ENCODE measurements at regions not wholly inside any gene's neighbourhood (a gene's known extent, or its start where the extent isn't known, plus 50 kb on each side); places are given as distances from the start of the nearest gene placed in this dataset.
"Not testable (repeated sequence)": the region's sequence is repeated elsewhere in the genome, so short reads cannot be mapped to it uniquely, and the experiment has no call there.

DNA sequence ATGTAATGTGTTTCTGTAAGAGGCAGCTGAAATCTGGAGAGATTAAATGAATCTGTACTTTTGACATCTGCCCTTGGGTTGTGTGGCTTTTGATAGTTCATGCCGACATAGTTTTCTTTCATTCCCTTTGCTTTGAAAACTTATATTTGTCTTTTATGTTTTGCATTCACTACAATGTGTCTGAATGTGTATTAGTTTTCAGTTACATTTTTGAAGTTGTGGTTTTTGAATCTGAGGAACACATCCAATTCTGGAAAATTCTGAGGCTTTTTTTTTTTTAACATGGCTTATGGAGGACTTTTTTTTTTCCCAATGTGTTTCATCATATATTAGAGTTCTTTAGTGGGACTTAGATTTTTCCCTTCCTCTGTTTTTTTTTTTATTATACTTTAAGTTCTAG is 683.7 kb upstream of the SOX9 start:
- no peaks in the 10 kb centered on the region for H3K4me1 ChIP-seq (ENCODE audit: control insufficient read depth, insufficient read depth, low read length, poor library complexity, severe bottlenecking)
- H3K36me3 ChIP-seq (ENCODE audit: control insufficient read depth, insufficient read depth, low read length): no peaks in the 10 kb centered on the region
- DNase-seq: no peak
- no peaks in the 10 kb centered on the region for H3K9me3 ChIP-seq (ENCODE audit: control insufficient read depth, low read length)
- no peak overlapping the region for H3K27ac ChIP-seq (ENCODE audit: insufficient read depth, low read length, poor library complexity, severe bottlenecking)
- H3K27me3 ChIP-seq (replicated peaks; ENCODE audit: control insufficient read depth, insufficient read depth, low read length, poor library complexity, severe bottlenecking): no peaks in the 10 kb centered on the region
- H3K4me3 ChIP-seq (ENCODE audit: insufficient read depth, low read depth, low read length, poor library complexity, severe bottlenecking): no peak overlapping the region

DNA sequence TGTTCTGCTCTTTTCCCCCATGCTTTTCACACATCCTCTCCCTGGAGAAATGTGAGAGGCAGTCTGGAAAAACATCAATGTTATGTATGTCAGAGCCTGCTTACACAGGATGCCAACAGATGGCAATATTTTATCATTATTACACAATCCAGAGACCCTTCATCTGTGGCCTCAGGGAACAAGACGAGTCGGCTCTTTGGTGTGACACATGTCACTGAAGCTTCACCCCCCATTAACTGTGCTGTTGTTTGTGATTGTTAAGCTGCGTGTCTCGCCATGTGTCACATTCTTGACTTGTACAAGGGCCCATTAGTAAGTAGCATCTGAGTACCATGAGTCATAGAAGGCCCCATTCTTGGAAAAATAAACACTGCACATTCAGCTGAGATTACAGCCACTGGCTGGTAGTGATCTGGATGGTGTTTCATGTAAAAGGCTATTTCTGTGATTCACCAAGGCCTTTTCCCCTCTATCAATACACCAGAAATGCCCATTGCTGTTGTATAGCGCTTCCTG is 682.1 kb upstream of the SOX9 start:
- H3K9me3 ChIP-seq (ENCODE audit: control insufficient read depth, low read length): no peaks in the 10 kb centered on the region
- no peaks in the 10 kb centered on the region for H3K4me1 ChIP-seq (ENCODE audit: control insufficient read depth, insufficient read depth, low read length, poor library complexity, severe bottlenecking)
- no peaks in the 10 kb centered on the region for H3K27me3 ChIP-seq (replicated peaks; ENCODE audit: control insufficient read depth, insufficient read depth, low read length, poor library complexity, severe bottlenecking)
- H3K36me3 ChIP-seq (ENCODE audit: control insufficient read depth, insufficient read depth, low read length): no peaks in the 10 kb centered on the region
- DNase-seq: no peak
- no peak overlapping the region for H3K4me3 ChIP-seq (ENCODE audit: insufficient read depth, low read depth, low read length, poor library complexity, severe bottlenecking)
- H3K27ac ChIP-seq (ENCODE audit: insufficient read depth, low read length, poor library complexity, severe bottlenecking): no peak overlapping the region

DNA sequence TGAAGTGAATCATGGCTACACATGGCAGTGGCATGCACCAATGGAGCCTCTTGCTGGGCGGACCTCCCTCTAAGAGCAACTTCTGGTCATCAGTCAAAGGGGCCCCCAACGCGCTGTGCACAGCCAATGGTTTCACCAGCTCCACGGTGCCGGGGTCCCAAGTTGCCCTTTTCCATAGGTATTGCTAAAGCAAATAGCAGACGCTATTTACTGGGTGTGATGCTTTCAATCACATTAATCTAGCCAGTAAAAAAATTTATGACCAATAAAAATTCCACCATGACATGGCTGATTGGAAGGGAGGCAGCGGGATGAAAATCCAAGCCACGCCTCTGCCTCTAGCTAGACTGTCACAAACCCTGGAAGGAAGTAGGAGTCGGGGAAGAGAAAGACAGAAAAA is 680.3 kb upstream of the SOX9 start:
- no peak overlapping the region for H3K4me3 ChIP-seq (ENCODE audit: insufficient read depth, low read depth, low read length, poor library complexity, severe bottlenecking)
- H3K36me3 ChIP-seq (ENCODE audit: control insufficient read depth, insufficient read depth, low read length): no peaks in the 10 kb centered on the region
- no peak overlapping the region for H3K27ac ChIP-seq (ENCODE audit: insufficient read depth, low read length, poor library complexity, severe bottlenecking)
- no peaks in the 10 kb centered on the region for H3K27me3 ChIP-seq (replicated peaks; ENCODE audit: control insufficient read depth, insufficient read depth, low read length, poor library complexity, severe bottlenecking)
- no peaks in the 10 kb centered on the region for H3K9me3 ChIP-seq (ENCODE audit: control insufficient read depth, low read length)
- no peaks in the 10 kb centered on the region for H3K4me1 ChIP-seq (ENCODE audit: control insufficient read depth, insufficient read depth, low read length, poor library complexity, severe bottlenecking)
- DNase-seq: no peak

DNA sequence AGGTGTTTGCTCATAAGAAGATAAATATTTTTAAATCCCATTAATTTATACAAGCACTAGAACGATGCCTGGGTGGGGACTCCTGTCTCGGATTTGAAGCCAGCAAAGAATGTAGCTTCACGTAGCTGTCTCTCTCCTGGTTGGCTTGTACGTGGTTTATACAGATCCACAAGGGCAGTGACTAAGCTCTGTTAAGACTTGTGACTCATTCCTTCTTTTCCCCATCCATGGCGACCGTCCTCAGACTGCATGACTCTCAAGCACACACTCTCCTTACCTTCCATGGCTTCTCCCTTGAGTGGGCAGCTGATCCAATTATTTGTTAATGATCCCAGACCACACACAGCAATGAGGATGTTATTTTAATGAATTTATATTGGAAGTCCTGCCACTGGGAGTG is 679.7 kb upstream of the SOX9 start:
- Histone ChIP-seq H3K4me3 (ENCODE audit: insufficient read depth, low read depth, low read length, poor library complexity, severe bottlenecking) (no peak overlapping the region), H3K36me3 (ENCODE audit: control insufficient read depth, insufficient read depth, low read length) (no peaks in the 10 kb centered on the region), H3K4me1 (ENCODE audit: control insufficient read depth, insufficient read depth, low read length, poor library complexity, severe bottlenecking) (no peaks in the 10 kb centered on the region), H3K27ac (ENCODE audit: insufficient read depth, low read length, poor library complexity, severe bottlenecking) (no peak overlapping the region), H3K9me3 (ENCODE audit: control insufficient read depth, low read length) (no peaks in the 10 kb centered on the region), H3K27me3 (replicated peaks; ENCODE audit: control insufficient read depth, insufficient read depth, low read length, poor library complexity, severe bottlenecking) (no peaks in the 10 kb centered on the region)
- no peak for DNase-seq

DNA sequence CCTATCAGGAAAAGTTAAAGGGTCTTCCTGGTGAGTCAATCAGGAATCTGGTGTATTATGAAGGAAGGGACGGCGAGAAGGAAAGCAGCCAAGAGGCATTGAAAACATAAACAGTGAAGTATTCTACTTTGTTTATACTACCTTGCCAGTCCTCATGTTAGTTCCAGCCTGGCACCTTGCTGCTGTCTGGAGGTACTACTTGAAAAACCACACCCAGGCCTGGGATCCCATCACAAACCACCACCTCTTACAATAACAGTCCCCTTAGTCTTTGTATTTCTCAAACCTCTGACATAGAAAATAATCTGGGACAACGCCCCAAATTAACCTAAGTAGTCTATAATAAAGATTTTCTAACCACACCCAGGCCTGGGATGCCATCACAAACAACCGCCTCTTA is 676.7 kb upstream of the SOX9 start:
- no peaks in the 10 kb centered on the region for H3K4me1 ChIP-seq (ENCODE audit: control insufficient read depth, insufficient read depth, low read length, poor library complexity, severe bottlenecking)
- no peak overlapping the region for H3K4me3 ChIP-seq (ENCODE audit: insufficient read depth, low read depth, low read length, poor library complexity, severe bottlenecking)
- no peaks in the 10 kb centered on the region for H3K9me3 ChIP-seq (ENCODE audit: control insufficient read depth, low read length)
- no peaks in the 10 kb centered on the region for H3K27me3 ChIP-seq (replicated peaks; ENCODE audit: control insufficient read depth, insufficient read depth, low read length, poor library complexity, severe bottlenecking)
- H3K36me3 ChIP-seq (ENCODE audit: control insufficient read depth, insufficient read depth, low read length): no peaks in the 10 kb centered on the region
- no peak for DNase-seq
- no peak overlapping the region for H3K27ac ChIP-seq (ENCODE audit: insufficient read depth, low read length, poor library complexity, severe bottlenecking)

DNA sequence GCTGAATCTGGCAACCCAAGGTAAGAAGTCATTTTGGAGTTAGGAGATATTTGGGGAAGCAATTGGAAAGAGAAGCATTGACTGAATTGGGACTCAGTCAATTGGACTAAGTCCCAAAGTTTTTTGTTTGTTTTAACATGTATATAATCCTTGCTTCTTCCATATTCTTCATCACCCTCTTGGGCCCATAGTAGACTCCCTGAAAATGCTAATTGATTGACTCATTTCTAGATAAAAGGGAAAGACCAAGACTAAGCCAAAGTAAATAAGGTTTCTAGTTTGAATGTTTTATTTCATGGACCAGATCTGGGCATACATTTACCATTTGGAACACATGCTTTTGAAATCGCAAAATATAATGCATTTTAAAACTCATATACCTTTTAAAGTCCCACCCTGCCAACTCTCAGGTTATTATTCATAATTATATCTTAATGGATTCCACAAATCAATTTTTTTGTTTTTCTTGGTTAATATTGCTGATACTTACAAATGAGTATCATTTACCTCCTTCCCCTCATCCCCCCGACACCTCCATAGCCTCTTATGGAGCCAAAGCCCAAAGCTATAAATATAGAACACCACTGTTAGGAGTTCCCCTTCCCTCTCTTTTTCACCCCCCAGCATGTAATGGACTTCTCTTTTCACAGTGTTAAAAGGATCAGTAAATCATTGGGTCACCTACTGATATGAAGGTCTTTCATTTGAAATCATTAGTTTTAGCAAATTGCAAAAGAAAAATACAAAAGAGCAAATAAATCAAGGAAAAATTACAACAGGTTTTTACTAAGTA is 674.0 kb upstream of the SOX9 start:
- no peak overlapping the region for H3K4me3 ChIP-seq (ENCODE audit: insufficient read depth, low read depth, low read length, poor library complexity, severe bottlenecking)
- no peaks in the 10 kb centered on the region for H3K9me3 ChIP-seq (ENCODE audit: control insufficient read depth, low read length)
- H3K36me3 ChIP-seq (ENCODE audit: control insufficient read depth, insufficient read depth, low read length): no peaks in the 10 kb centered on the region
- no peak for DNase-seq
- H3K4me1 ChIP-seq (ENCODE audit: control insufficient read depth, insufficient read depth, low read length, poor library complexity, severe bottlenecking): no peaks in the 10 kb centered on the region
- H3K27me3 ChIP-seq (replicated peaks; ENCODE audit: control insufficient read depth, insufficient read depth, low read length, poor library complexity, severe bottlenecking): no peaks in the 10 kb centered on the region
- no peak overlapping the region for H3K27ac ChIP-seq (ENCODE audit: insufficient read depth, low read length, poor library complexity, severe bottlenecking)

DNA sequence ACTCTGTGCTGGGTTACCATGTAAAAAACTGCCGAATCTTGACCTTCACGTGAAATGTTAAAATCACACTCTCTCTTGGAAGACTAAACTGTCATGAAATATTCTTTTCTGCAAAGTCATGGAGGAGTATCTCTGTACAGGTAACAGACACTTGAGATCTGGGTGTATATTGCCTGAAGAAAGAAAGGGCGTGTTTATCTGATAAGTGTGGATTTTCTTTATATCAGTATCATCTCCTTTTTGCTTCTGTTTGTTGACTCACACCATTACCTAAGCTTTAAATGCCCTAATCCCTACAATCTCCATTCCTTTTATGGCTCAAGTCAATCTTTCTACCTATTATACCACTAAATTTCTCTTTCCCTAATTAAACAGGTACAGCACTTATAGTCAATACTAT is 673.2 kb upstream of the SOX9 start:
- DNase-seq: no peak
- Histone ChIP-seq H3K36me3 (ENCODE audit: control insufficient read depth, insufficient read depth, low read length) (no peaks in the 10 kb centered on the region), H3K27me3 (replicated peaks; ENCODE audit: control insufficient read depth, insufficient read depth, low read length, poor library complexity, severe bottlenecking) (no peaks in the 10 kb centered on the region), H3K9me3 (ENCODE audit: control insufficient read depth, low read length) (no peaks in the 10 kb centered on the region), H3K4me3 (ENCODE audit: insufficient read depth, low read depth, low read length, poor library complexity, severe bottlenecking) (no peak overlapping the region), H3K4me1 (ENCODE audit: control insufficient read depth, insufficient read depth, low read length, poor library complexity, severe bottlenecking) (no peaks in the 10 kb centered on the region), H3K27ac (ENCODE audit: insufficient read depth, low read length, poor library complexity, severe bottlenecking) (no peak overlapping the region)

DNA sequence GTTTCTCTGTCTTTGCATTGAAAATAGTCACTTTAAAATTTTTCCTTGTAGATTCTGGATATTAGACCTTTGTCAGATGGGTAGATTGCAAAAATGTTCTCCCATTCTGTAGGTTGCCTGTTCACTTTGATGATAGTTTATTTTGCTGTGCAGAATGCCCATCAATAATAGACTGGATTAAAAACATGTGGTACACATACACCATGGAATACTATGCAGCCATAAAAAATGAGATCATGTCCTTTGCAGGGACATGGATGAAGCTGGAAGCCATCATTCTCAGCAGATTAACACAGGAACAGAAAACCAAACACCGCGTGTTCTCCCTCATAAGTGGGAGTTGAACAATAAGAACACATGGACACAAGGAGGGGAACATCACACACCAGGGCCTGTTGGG is 670.2 kb upstream of the SOX9 start:
- not testable (repeated sequence) for H3K27me3 ChIP-seq (replicated peaks; ENCODE audit: control insufficient read depth, insufficient read depth, low read length, poor library complexity, severe bottlenecking); DNase-seq; H3K4me1 ChIP-seq (ENCODE audit: control insufficient read depth, insufficient read depth, low read length, poor library complexity, severe bottlenecking)

DNA sequence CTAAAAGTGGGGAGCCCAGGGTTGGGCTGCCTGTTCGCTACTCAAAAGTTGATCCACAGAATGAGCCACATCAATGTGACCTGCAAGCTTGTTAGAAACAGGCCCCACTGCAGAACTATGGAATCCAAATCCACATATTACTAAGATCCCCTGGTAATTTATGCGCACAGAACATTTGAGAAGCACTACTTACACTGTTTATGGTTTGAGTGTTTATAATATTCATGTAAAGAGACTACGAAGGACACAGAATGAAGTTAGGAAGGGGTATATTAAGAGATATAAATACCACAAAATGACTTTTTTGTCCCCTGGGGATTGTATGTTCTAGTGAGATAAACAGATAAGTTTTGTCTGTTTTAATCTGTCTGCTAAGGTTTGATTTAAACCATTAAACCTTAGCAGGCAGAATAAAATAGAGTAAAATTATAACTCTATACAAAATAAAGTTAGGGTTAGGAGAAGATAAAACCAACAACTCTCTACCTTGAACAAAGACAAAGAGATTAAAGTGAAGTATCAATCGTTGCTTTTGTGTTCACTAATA is 666.9 kb upstream of the SOX9 start:
- no peak overlapping the region for H3K4me3 ChIP-seq (ENCODE audit: insufficient read depth, low read depth, low read length, poor library complexity, severe bottlenecking)
- H3K36me3 ChIP-seq (ENCODE audit: control insufficient read depth, insufficient read depth, low read length): no peaks in the 10 kb centered on the region
- H3K27ac ChIP-seq (ENCODE audit: insufficient read depth, low read length, poor library complexity, severe bottlenecking): no peak overlapping the region
- no peaks in the 10 kb centered on the region for H3K9me3 ChIP-seq (ENCODE audit: control insufficient read depth, low read length)
- no peaks in the 10 kb centered on the region for H3K27me3 ChIP-seq (replicated peaks; ENCODE audit: control insufficient read depth, insufficient read depth, low read length, poor library complexity, severe bottlenecking)
- DNase-seq: no peak
- no peaks in the 10 kb centered on the region for H3K4me1 ChIP-seq (ENCODE audit: control insufficient read depth, insufficient read depth, low read length, poor library complexity, severe bottlenecking)

More for the DNA sequence above, 670.2 kb upstream of the SOX9 start:
- H3K27ac ChIP-seq (ENCODE audit: insufficient read depth, low read length, poor library complexity, severe bottlenecking); H3K9me3 ChIP-seq (ENCODE audit: control insufficient read depth, low read length); H3K36me3 ChIP-seq (ENCODE audit: control insufficient read depth, insufficient read depth, low read length); H3K4me3 ChIP-seq (ENCODE audit: insufficient read depth, low read depth, low read length, poor library complexity, severe bottlenecking): not testable (repeated sequence)

DNA sequence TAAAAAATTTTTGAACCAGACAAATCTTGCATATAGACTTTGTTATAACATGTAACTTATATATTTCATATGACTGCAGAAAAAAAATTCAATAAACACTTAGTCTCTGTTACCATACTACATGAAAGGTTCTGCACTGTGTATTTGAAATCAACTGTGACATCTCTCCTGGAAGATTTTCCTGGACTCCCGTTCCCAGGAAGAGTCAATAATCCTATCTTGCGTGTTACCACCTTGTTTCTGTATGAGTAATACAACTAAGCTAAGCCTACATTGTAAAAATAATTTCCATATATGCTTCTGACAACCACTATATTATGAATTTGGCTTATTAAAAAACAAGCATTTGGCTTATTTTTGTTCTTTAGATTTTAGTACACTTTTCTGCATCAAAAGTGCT is 665.6 kb upstream of the SOX9 start:
- Histone ChIP-seq H3K4me1 (ENCODE audit: control insufficient read depth, insufficient read depth, low read length, poor library complexity, severe bottlenecking) (no peaks in the 10 kb centered on the region), H3K27ac (ENCODE audit: insufficient read depth, low read length, poor library complexity, severe bottlenecking) (no peak overlapping the region), H3K36me3 (ENCODE audit: control insufficient read depth, insufficient read depth, low read length) (no peaks in the 10 kb centered on the region), H3K27me3 (replicated peaks; ENCODE audit: control insufficient read depth, insufficient read depth, low read length, poor library complexity, severe bottlenecking) (no peaks in the 10 kb centered on the region), H3K9me3 (ENCODE audit: control insufficient read depth, low read length) (no peaks in the 10 kb centered on the region), H3K4me3 (ENCODE audit: insufficient read depth, low read depth, low read length, poor library complexity, severe bottlenecking) (no peak overlapping the region)
- no peak for DNase-seq
